ENCODE measurements at regions not wholly inside any gene's neighbourhood (a gene's known extent, or its start where the extent isn't known, plus 50 kb on each side); places are given as distances from the start of the nearest gene placed in this dataset.
"Not testable (repeated sequence)": the region's sequence is repeated elsewhere in the genome, so short reads cannot be mapped to it uniquely, and the experiment has no call there.

DNA sequence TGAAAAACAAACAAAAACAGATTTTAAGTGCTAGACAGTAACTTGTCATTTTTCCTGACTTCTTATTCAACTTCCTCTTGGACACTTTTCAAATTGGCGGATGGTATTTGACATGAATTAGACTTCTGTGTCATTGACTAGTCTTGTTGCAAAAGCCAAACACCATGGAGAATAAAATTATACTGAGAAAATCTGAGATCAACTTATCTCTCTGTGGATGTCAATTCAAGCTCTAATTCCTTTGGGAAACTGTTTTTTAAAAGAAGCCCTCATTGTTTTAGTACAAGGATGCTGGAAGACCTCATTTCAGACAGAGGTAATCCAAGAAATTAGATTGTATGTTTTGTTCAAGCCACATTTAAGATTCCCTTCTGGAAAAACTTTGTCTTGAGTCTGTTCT lies 831.0 kb downstream of the SEMA5A start:
- no peak for DNase-seq (ENCODE audit: low spot score)

DNA sequence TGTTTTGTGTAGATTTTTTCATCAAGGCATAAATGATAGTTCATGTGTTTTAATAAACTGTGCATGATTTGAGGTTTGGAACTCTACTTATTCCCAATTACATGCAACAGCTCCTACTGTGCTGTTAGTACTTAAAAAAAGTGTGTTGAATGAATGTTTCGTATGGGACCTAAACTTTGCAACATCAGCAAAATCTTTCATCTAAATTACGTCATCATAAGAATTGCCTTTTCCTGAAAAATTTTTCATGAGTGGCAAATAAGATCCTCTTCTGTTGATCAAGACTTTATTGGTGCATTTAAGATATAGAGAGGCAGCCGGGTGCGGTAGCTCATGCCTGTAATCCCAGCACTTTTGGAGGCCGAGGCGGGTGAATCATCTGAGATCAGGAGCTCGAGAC lies 826.1 kb downstream of the SEMA5A start:
- no peak for DNase-seq (ENCODE audit: low spot score)

DNA sequence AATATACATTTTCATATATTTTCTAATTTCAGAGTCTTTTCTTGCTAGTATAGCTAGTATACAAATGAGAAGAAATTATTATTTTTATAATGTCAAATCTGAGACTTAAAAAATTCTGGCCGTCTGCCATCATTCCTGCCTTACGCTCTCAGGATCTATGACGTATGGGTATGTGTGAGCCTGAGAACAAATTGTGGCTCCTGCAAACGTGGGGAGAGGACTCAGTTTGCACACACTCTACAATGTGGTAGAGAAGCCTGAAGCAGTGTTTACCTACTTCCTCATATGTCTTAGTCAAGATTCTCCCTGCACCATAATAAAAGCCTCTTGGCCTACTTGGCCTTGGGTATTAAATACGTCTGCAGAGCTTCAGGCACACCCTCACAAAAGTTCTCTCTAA lies 825.4 kb downstream of the SEMA5A start:
- no peak for DNase-seq (ENCODE audit: low spot score)

DNA sequence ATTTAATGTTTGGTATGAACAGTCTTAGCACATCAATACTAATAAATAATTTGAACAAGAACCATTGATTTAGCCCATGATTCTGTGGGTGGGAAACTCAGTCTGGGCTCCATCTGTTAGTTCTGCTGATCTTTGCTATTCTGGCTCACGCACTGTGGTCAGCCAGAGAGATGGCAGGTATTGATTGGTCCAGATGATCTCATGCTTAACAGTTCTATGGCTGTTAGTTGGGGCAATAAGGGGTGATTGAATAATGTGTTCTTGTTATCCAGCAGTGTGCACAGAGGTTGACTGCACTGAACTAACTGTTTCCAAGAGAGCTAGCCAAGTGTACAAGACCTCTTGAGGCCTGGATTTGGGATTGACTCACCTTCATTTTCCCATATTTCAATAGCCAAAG lies 824.3 kb downstream of the SEMA5A start:
- DNase-seq (ENCODE audit: low spot score), result no peak

DNA sequence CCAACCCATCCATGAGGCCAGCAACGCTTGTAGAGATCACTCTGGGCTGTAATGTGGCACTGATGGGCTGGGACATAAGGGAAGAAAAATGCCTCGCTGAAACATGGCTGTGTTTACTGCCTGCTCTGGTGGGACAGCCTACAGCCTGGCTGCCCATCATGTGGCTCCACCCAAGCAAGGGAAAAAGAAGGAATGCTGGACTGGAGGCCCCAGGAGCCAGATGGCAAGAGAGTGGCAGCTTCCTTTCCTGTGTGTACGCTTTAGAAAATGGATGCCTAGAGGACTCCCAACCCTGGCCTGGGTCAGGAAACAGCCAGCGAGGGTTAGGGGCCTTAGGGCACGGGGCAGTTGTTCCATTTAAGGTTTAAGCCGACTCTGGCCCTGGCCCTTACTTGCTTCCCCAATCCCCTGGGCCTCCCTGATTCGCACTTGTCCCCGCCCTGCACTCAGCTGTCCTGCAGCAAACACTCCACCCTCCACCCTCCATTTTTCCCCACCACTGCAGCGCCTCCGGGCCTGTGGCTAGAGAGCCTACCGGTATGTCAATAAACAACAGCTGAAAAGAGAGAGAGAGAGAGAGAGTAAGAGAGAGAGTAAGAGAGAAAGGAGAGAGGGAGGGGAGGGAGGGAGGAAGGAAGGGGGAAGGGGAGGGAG lies 819.4 kb downstream of the SEMA5A start:
- no peak for DNase-seq (ENCODE audit: low spot score)

DNA sequence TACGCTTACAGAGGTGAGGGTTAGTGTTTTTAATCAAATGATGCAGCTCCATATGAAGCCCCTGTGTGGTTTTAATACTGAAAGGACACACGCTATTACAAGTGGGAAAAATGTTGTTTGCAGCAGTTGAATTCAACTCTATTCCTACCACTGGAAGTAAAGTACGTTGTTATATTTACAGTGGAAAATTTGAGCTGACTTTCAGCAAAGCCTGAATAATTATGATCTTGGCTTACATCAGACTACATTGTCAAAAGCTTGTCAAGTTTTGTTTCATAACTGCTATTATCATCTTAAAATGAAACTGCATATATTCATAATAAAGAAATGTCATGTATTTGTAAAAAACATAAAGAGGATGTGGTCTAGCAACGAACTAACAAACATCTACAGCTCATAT lies 818.5 kb downstream of the SEMA5A start:
- no peak for DNase-seq (ENCODE audit: low spot score)

DNA sequence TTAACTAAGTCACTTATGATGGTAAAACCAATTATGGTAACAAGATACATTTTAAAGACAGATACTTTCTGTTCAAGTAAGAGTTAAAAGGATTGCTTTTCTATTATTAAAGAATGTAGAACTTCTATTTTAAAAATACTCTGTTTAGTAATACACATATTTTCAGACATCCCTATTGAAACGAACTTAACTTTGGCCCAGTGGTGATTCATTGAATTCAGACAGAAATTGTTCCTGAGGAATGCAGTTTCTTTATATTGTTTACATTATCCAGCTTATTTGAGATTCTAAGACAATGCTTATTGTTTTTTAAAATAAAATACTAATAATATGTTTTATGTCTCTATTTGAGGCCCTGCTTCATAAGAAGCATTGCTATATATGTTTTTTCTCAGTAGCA lies 816.4 kb downstream of the SEMA5A start:
- DNase-seq (ENCODE audit: low spot score), result no peak

DNA sequence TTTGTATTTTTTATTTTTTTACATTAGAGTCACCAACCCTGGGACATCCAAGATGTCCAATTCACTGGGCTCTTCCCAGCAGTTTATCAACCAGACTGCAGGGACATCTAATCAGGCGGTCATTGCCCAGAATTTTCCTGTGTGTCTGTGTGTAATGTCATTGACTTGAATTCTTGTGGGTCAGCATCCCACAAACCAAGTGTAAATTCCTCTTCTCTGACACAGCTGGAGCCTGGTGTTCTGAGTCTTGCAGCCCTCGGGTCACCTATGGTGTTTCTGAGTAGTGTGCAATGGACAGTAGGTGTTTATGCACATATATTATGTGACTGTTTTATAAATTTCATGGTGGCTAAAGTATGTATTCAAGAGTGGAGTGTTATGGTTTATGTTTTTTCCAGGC lies 815.7 kb downstream of the SEMA5A start:
- no peak for DNase-seq (ENCODE audit: low spot score)

DNA sequence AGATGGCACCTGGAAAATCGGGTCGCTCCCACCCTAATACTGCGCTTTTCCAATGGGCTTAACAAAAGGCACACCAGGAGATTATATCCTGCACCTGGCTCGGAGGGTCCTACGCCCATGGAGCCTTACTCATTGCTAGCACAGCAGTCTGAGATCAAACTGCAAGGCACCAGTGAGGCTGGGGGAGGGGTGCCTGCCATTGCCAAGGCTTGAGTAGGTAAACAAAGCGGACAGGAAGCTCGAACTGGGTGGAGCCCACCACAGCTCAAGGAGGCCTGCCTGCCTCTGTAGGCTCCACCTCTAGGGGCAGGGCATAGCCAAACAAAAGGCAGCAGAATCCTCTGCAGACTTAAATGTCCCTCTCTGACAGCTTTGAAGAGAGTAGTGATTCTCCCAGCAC lies 814.8 kb downstream of the SEMA5A start:
- DNase-seq (ENCODE audit: low spot score), result not testable (repeated sequence)

DNA sequence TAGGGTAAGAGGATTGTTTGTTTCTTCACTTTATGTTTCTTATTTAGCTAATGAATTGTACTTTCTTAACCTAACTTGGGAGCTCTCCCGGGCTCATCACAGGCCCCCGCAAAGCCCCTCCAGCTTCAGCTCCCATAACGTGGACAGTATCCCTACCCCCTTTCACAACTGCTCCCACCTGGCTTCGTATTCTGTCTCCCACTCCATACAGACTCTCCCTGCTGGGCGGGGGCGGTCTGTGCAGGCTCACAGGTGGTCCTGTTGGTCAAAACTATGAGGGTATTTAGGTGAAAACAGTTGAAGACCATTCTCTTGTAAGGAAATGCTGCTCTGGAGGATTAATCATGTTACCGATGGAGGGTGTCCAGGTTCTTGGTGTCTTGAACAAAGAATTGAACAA lies 805.3 kb downstream of the SEMA5A start:
- DNase-seq (ENCODE audit: low spot score), result no peak

DNA sequence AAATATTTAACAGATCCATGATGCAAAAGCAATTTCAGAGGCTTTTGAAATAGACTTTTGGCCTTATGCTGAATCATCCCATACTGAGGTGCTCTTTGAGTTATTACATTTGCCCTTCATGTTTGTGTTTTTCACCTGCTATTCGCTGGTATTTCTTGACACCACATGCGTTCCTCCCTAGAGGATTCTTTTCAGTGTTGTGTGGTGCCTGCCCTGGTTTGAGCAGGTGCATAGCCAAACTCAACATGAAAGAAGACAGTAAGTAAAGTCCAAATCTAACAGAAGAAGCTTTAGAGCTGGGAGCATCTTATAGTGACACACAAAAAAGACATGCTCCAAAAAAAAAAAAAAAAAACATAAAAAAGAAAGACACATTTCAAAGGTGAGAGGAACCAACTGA lies 796.3 kb downstream of the SEMA5A start:
- no peak for DNase-seq (ENCODE audit: low spot score)

DNA sequence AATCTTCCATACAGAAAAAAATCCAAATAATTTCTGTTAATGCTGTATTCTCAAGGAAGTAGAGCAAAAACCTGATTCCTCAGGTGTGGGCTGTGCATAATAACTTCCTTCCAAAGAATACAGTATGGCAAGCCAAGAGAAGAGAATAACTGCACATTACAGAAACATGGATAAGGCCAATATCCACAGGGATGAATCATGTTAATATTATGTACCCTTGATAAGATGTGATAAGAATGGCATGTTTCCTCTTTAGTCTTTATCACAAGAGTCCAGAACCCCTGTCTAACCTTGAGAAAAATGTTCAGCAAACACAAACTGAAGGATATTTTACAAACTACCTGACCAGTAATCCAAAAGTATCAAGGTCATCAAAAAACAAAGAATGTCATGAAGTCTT lies 795.8 kb downstream of the SEMA5A start:
- DNase-seq (ENCODE audit: low spot score), result no peak

DNA sequence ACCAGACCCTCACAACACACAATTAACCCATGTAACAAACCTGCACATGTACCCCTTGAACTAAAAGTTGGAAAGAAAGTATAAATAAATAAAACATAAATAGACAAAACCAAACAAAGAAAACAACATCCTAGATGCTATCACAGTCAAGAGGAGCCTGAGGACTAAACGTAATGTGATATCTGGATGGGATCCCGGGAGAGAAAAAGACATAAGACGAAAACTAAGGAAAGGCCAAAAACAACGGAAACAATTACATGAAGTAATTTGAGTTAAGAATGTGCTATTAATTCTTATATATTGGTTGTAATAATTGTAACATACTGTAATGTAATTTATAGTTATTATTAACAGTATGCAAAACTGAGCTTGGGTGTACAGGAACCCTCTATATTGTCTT lies 793.9 kb downstream of the SEMA5A start:
- DNase-seq (ENCODE audit: low spot score), result no peak

DNA sequence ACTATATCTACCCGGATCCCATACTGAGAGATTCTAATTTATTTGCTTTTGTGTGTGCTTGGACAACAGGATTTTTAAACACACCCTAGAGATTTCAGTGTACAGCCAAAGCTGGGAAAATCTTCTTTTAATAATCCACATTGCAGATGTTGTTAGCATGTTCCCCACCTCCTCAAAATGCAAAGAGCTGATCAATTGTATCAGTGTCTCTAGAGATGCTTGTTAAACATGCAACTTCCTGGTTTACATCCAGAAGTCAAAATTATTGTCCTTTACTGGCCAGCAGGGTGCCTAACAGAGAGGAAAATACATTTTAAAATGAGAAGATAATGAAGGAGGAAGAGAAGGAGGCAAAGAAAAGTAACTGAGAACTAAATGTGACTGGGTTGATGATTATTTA lies 793.3 kb downstream of the SEMA5A start:
- DNase-seq (ENCODE audit: low spot score), result no peak

DNA sequence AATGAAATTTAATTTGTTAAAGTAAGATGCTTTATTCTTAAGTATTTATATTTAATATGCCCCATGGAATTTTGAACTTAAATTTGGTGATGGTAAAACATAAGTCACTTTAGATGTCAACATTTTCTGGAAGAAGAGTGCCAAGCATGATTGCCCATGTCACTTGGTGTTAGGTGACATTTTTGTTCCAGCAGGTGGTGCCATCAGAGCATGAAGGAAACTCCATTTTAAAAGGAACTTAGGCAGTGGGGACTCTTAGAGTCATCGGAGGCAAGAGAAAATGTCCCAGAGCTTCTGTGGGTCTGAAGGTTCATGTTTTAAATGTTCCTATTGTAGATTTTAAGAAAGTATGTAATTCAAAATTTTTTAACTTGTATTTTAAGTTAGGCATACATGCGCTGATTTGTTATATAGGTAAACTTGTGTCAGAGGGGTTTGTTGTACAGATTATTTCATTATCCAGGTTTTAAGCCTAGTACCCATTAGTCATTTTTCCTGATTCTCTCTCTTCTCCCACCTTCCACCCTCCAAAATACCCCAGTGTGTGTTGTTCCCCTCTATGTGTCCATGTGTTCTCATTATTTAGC lies 789.3 kb downstream of the SEMA5A start:
- DNase-seq (ENCODE audit: low spot score), result no peak

DNA sequence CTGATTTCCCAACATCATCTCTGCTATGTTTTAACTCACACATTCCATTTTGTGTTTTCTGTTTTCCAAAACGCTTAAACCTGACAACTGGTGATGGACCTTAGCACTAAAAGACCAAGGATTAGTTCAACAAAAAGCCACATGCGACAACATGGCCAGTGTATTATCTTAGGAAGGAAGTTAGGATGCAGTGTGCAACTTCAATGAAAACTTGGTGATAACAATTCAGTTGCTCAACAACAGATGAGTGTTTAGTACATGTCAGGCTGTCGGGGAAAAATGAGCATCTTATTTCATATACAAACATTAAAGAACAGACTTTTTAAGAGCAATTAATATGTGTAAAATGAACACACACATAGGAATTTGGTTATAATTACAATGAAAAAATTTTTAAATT lies 780.0 kb downstream of the SEMA5A start:
- DNase-seq (ENCODE audit: low spot score), result no peak

DNA sequence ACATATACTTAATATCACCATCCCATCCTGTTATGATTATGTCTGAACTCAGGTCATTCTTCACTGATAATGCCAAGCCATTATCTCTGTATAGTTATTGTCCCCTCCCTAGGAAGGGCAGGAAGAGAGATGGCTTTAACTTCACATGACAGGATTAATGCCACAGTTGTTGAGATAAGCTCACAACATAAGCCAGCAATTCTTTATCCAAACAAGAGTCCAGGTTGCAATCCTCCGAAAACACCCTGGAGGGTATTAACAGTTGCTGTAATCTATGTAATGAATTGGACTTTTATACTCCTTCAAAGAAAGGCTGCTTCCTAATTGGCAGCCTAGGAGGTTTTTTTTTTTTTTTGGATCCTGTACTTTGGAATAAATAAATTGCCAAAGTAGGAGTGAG lies 779.4 kb downstream of the SEMA5A start:
- no peak for DNase-seq (ENCODE audit: low spot score)

DNA sequence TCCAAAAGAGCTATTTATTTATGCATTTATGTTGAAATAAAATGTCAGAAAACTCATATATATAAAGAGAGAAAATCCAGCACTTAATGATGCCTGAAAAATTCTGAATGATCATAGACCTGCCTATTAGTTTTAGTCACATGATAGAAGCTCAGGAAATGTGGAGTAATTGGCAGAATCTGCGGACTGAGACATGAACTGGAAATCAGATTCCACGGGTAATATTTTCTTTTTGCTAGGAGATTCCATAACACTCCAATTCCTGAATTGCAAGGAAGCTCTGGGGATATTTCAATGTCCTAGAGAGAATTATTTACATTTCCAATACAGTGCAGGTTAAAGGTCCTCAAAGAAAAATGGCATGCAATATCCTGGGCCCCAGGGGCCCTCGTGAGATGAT lies 778.8 kb downstream of the SEMA5A start:
- DNase-seq (ENCODE audit: low spot score), result no peak

DNA sequence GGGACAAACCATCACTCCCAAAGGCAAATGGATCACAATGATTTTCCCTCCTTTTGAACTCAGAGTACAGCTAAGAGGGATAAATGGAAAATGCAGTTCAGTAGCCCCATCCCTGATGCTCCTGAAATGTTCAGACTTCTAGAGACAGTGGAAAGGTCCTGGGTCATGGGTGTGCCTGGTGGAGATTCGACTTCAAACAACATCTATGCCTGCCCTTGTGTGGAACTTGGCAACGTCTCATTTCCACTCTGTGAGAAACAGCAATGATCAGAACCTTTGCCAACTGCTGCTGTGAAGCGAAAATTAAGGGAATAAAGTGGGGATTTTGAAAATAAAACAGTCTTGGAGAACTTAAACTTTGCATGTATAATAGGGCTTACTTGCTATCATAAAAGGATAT lies 778.1 kb downstream of the SEMA5A start:
- DNase-seq (ENCODE audit: low spot score), result no peak

DNA sequence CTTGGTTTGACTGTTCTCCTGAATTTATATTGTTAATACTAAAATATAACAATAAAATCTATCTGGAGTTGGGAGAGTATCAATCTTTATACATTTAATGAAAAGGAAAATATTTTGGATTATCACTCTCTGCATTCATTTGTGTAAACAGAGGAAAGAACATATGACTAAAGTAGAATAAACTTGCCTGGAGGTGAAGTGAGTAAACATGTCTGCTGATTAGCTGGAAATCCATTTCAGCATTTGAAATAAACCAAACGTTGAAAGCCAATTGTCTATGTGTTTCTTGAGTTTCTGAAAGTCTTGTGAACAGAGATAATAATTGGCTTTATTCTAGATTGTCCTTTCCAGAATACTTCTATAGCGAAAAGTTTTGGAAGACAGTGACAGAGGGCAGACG lies 776.2 kb downstream of the SEMA5A start:
- no peak for DNase-seq (ENCODE audit: low spot score)

DNA sequence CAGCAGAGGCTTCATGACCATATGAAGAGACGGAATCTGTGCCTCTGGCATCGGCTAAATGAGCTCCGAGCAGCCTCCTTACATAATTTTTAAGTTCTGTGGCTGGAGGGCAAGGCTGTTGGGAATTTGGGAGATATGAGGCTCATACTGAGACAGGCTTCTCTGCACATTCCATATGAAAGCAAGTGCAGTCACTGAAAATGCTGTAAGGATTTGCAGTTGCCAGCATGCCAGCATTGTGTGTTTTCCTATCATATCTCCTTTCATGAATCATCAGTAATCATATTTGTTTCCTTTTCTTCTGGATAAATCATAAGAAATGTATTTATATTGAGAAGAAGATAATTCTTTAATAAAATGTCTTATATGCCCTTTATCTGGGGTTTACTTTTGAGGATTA lies 775.4 kb downstream of the SEMA5A start:
- DNase-seq (ENCODE audit: low spot score), result no peak

DNA sequence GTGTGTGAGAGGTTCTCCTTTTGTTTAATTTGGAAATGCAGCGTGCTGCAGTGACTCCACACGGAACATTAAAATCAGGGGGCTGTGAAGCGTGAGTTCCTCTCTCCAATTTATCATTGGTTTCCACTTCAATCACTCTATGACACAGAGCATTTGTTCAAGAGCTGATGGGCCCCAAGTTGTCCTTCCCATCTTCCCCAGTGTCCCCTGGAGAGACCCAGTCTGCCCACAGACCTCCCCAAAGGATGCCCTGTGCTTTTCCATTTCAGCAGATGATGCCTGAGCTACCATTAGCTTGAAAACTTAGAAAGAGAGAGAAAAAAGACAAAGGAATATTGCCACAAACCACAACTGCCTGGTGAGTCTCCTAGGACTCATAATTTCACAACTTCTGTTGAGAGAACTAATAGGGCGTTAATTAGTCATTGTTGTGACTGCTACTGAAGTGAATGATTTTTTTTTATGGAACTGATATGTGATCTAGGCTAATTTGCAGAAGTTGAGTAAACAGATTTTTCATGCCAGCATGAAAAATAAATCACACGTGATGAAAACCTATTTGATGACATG lies 772.7 kb downstream of the SEMA5A start:
- DNase-seq (ENCODE audit: low spot score), result no peak

DNA sequence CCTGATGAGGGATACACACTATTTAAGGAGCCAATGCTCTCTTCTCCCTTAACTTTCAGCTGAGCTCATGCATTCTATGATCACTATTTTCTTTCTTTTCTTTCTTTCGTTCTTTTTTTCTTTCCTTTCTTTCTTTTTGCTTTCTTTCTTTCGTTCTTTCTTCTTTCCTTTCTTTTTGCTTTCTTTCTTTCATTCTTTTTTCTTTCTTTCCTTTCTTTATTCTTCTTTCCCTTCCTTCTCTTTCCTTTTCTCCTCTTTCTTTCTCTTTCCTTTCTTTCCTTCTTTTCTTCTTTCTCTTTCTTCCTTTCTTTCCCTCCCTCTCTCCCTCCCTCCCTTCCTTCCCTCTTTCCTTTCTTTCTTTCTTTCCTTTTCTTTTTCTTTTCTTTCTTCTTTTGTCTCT lies 761.2 kb downstream of the SEMA5A start:
- no peak for DNase-seq (ENCODE audit: low spot score)

DNA sequence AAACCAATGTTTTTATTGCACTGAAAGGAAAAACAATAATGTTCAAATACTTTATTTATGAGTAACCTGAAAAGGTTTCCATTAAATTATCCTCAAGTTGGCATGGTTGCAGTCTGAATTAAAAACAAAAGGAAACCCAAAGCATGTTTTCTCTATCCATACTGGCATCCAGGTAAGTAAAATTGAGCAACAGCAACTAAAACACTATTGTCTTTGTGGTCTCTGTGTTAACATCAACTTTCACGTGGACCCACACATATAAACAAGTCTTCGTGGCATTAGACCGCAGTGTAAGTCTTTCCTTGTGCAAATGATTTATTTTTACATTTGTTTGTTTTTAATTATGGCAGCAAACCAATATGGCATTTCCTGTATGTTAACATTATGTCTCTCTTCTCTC lies 757.6 kb downstream of the SEMA5A start:
- DNase-seq (ENCODE audit: low spot score), result no peak
